HCT116 (cell line): ENCODE measurements at regions not wholly inside any gene's neighbourhood (a gene's known extent, or its start where the extent isn't known, plus 50 kb on each side); places are given as distances from the start of the nearest gene placed in this dataset.
"Not testable (repeated sequence)": the region's sequence is repeated elsewhere in the genome, so short reads cannot be mapped to it uniquely, and the experiment has no call there.

ENCODE experiments used
- ATAC-seq: fragments of 200-7000 bp; cut with Tn5 transposase; 2 replicates; pipeline ENCODE4 v1.9.1; 2020; ENCODE audit warnings: mild to moderate bottlenecking, moderate library complexity
- BruUV-seq: library from RNA; stranded (reverse); fragments of 400-500 nt; replicated peaks from 2 replicates; lab custom pipeline; 2021; lab: Mats Ljungman, UMichigan
- CTCF ChIA-PET: fragments of 300-600 bp; sonication (Branson Sonifier 250); formaldehyde crosslinking; loops from one replicate; lab custom pipeline; 2021; ENCODE audit warnings: antibody characterized with exemption; lab: Charles Lee
- POLR2A ChIA-PET: fragments of 300-600, 350-600 bp; sonication (Branson Sonifier 250); formaldehyde crosslinking; loops from one replicate; lab custom pipeline; 2021; ENCODE audit warnings: antibody characterized with exemption; lab: Charles Lee
- RAD21 ChIA-PET, 2 experiments: fragments of 300-600 bp; sonication (Branson Sonifier 250); formaldehyde crosslinking; loops; one replicate each; lab custom pipeline; 2023; ENCODE audit warnings: low total read pairs in 2 of 2; ENCODE audit not compliant: uncharacterized antibody in 2 of 2, unreplicated experiment in 2 of 2, low non-redundant PET in 1 of 2; lab: Charles Lee
- DNase-seq: peaks from one replicate; pipeline ENCODE4 v3.0.0-alpha.2; 2010; ENCODE audit warnings: low read depth, low spot score
- H2AFZ ChIP-seq: fragments of 200-600 bp; shearing (Covaris generic), sonication (generic); 2 replicates; pipeline ENCODE4 v1.6.1; 2017; ENCODE audit warnings: low read depth, mixed run types, mixed read lengths, antibody characterized with exemption, low read length; ENCODE audit not compliant: poor library complexity, severe bottlenecking
- H3K27ac ChIP-seq: 2 replicates; pipeline ENCODE4 v1.5.1; 2012; ENCODE audit warnings: low read depth, low read length
- H3K27me3 ChIP-seq: fragments of 200-600 bp; sonication (generic); 2 replicates; pipeline ENCODE4 v1.6.1; 2016; ENCODE audit warnings: mixed run types, low read length, mixed read lengths; ENCODE audit not compliant: insufficient read depth
- H3K36me3 ChIP-seq, 2 experiments: fragments of 200-500 bp in 1 of 2; fragments of 200-600 bp in 1 of 2; sonication (Bioruptor generic) in 1 of 2; sonication (generic) in 1 of 2; 2 replicates each; pipeline versions ENCODE4 v1.5.1 to v1.6.1; 2014 to 2016; ENCODE audit warnings: low read length in 2 of 2, inconsistent platforms in 1 of 2, mixed read lengths in 1 of 2, mixed run types in 1 of 2; ENCODE audit not compliant: insufficient read depth in 2 of 2, control insufficient read depth in 1 of 2
- H3K4me1 ChIP-seq, 2 experiments: fragments of 200-600 bp in 1 of 2; sonication (generic) in 1 of 2; 2 replicates each; pipeline versions ENCODE4 v1.5.1 to v1.6.1; 2012 to 2017; ENCODE audit warnings: low read length in 2 of 2, inconsistent platforms in 1 of 2, mild to moderate bottlenecking in 1 of 2, mixed read lengths in 1 of 2, mixed run types in 1 of 2, moderate library complexity in 1 of 2; ENCODE audit not compliant: insufficient read depth in 2 of 2, control insufficient read depth in 1 of 2
- H3K4me2 ChIP-seq: fragments of 200-600 bp; sonication (generic); 2 replicates; pipeline ENCODE4 v1.6.1; 2017; ENCODE audit warnings: mixed run types, low read length, mixed read lengths
- H3K4me3 ChIP-seq, 2 experiments: fragments of 200-600 bp in 1 of 2; sonication (generic) in 1 of 2; replicated peaks in 1 of 2; 2 replicates each; pipeline ENCODE4 v1.5.1; 2011 to 2016; ENCODE audit warnings: low read length in 2 of 2, control low read depth in 1 of 2, low read depth in 1 of 2, mild to moderate bottlenecking in 1 of 2, mixed read lengths in 1 of 2, mixed run types in 1 of 2
- H3K79me2 ChIP-seq: fragments of 200-600 bp; sonication (generic); 2 replicates; pipeline ENCODE4 v1.6.1; 2017; ENCODE audit warnings: mild to moderate bottlenecking, mixed run types, low read length, moderate library complexity, mixed read lengths; ENCODE audit not compliant: insufficient read depth
- H3K9ac ChIP-seq: fragments of 200-600 bp; sonication (generic); 2 replicates; pipeline ENCODE4 v1.6.1; 2016; ENCODE audit warnings: low read length, mixed read lengths
- H3K9me2 ChIP-seq: fragments of 200-600 bp; sonication (generic), shearing (Covaris generic); 2 replicates; pipeline ENCODE4 v1.6.1; 2017; ENCODE audit warnings: mixed run types, mild to moderate bottlenecking, moderate library complexity; ENCODE audit not compliant: insufficient read depth
- H3K9me3 ChIP-seq, 2 experiments: fragments of 200-500 bp in 1 of 2; fragments of 200-600 bp in 1 of 2; sonication (Bioruptor generic) in 1 of 2; sonication (generic) in 1 of 2; 2 replicates each; pipeline ENCODE4 v1.6.1; 2014 to 2017; ENCODE audit warnings: low read length in 2 of 2, mixed read lengths in 2 of 2, inconsistent platforms in 1 of 2, low read depth in 1 of 2, mild to moderate bottlenecking in 1 of 2, mixed run types in 1 of 2, moderate library complexity in 1 of 2; ENCODE audit not compliant: control insufficient read depth in 1 of 2, insufficient read depth in 1 of 2
- H4K20me1 ChIP-seq: fragments of 200-600 bp; sonication (generic), shearing (Covaris generic); 2 replicates; pipeline ENCODE4 v1.6.1; 2017; ENCODE audit warnings: mixed run types, mild to moderate bottlenecking, moderate library complexity; ENCODE audit not compliant: insufficient read depth
- ATF3 ChIP-seq: IDR thresholded peaks from 2 replicates; pipeline ENCODE4 v1.6.1; 2012
- CEBPB ChIP-seq: IDR thresholded peaks from 2 replicates; pipeline ENCODE4 v1.6.1; 2012; ENCODE audit warnings: low read depth
- EGR1 ChIP-seq: IDR thresholded peaks from 2 replicates; pipeline ENCODE4 v1.6.1; 2012; ENCODE audit warnings: low read depth
- EZH2phosphoT487 ChIP-seq: fragments of 200-600 bp; IDR thresholded peaks from 2 replicates; pipeline ENCODE4 v1.6.1; 2018; ENCODE audit warnings: antibody characterized with exemption, borderline replicate concordance
- JUND ChIP-seq: IDR thresholded peaks from 2 replicates; pipeline ENCODE4 v1.6.1; 2012
- POLR2A ChIP-seq: IDR thresholded peaks from 2 replicates; pipeline ENCODE4 v1.7.0; 2011; ENCODE audit warnings: borderline replicate concordance; ENCODE audit not compliant: insufficient read depth, insufficient read length; ENCODE audit errors: extremely low read depth
- SP1 ChIP-seq: IDR thresholded peaks from 2 replicates; pipeline ENCODE4 v1.6.1; 2012; ENCODE audit warnings: low read depth
- SRF ChIP-seq: IDR thresholded peaks from 2 replicates; pipeline ENCODE4 v1.6.1; 2012; ENCODE audit warnings: low read depth
- YY1 ChIP-seq: IDR thresholded peaks from 2 replicates; pipeline ENCODE4 v1.6.1; 2011; ENCODE audit warnings: low read length, low read depth, moderate library complexity, mild to moderate bottlenecking; ENCODE audit not compliant: insufficient replicate concordance; ENCODE audit errors: extremely low read depth
- intact Hi-C: fragments of 100-400 bp; cut with micrococcal nuclease; formaldehyde crosslinking; loops from 2 replicates; pipeline ENCODE4 v1.10.0; 2022
- TF ChIP-seq, protein P1 (sequence below): IDR thresholded peaks from 2 replicates; pipeline ENCODE4 v1.6.1; 2012; ENCODE audit warnings: low read depth
- TF ChIP-seq, protein P2 (sequence below): IDR thresholded peaks from 2 replicates; pipeline ENCODE4 v1.6.1; 2012

DNA sequence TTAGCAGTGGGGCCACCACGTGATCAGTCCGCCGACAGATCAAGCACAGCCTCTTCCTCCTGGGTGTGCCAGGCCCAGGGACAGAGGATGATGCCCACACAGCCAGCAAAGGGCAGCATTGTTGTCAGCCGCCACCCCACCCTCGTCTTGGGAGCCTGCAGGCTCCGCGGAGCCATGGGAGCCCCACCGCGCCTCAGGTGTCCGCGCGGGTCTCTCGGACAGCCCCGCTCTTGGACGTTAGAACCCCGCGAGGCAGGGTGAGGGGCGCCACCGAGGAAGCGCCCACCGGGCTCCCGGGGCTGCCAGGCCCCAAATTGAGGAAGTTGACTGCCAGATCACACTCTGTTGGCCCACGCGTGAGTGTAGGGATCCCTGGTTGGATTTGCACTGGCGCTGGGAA lies 83.9 kb upstream of the MS4A8 start (continued):
- TF ChIP-seq, protein P1, sequence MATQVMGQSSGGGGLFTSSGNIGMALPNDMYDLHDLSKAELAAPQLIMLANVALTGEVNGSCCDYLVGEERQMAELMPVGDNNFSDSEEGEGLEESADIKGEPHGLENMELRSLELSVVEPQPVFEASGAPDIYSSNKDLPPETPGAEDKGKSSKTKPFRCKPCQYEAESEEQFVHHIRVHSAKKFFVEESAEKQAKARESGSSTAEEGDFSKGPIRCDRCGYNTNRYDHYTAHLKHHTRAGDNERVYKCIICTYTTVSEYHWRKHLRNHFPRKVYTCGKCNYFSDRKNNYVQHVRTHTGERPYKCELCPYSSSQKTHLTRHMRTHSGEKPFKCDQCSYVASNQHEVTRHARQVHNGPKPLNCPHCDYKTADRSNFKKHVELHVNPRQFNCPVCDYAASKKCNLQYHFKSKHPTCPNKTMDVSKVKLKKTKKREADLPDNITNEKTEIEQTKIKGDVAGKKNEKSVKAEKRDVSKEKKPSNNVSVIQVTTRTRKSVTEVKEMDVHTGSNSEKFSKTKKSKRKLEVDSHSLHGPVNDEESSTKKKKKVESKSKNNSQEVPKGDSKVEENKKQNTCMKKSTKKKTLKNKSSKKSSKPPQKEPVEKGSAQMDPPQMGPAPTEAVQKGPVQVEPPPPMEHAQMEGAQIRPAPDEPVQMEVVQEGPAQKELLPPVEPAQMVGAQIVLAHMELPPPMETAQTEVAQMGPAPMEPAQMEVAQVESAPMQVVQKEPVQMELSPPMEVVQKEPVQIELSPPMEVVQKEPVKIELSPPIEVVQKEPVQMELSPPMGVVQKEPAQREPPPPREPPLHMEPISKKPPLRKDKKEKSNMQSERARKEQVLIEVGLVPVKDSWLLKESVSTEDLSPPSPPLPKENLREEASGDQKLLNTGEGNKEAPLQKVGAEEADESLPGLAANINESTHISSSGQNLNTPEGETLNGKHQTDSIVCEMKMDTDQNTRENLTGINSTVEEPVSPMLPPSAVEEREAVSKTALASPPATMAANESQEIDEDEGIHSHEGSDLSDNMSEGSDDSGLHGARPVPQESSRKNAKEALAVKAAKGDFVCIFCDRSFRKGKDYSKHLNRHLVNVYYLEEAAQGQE, result no peak
- TF ChIP-seq EZH2phosphoT487 (no peak), CEBPB (no peak), JUND (no peak), POLR2A (no peak), YY1 (no peak), EGR1 (no peak), SRF (no peak), ATF3 (no peak), SP1 (no peak)
- TF ChIP-seq, protein P2, sequence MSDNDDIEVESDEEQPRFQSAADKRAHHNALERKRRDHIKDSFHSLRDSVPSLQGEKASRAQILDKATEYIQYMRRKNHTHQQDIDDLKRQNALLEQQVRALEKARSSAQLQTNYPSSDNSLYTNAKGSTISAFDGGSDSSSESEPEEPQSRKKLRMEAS, result no peak
- TF ChIP-seq, all 23 proteins: peak for 0

DNA sequence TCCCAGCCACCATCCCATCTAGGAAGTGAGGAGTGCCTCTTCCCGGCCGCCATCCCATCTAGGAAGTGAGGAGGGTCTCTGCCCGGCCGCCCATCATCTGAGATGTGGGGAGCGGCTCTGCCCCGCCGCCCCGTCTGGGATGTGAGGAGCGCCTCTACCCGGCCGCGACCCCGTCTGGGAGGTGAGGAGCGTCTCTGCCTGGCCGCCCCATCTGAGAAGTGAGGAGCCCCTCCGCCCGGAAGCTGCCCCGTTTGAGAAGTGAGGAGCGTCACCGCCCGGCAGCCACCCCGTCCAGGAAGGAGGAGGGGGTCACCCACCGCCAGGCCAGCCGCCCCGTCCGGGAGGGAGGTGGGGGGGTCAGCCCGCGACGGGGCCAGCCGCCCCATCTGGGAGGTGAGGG lies 77.5 kb upstream of the MS4A8 start:
- H3K9me3 ChIP-seq, DNase-seq, H3K9me2 ChIP-seq, H3K4me3 ChIP-seq, POLR2A ChIA-PET, CTCF ChIA-PET, H4K20me1 ChIP-seq, intact Hi-C loops, H2AFZ ChIP-seq, ATAC-seq, H3K27me3 ChIP-seq, H3K79me2 ChIP-seq, H3K36me3 ChIP-seq, RAD21 ChIA-PET, H3K4me2 ChIP-seq, BruUV-seq, H3K9ac ChIP-seq, H3K4me1 ChIP-seq, H3K27ac ChIP-seq: not testable (repeated sequence)

- H3K9me2 ChIP-seq, DNase-seq, intact Hi-C loops: not testable (repeated sequence)
These were observed 76.6 kb upstream of the MS4A8 start for GRCh38 chr11:60622776-60623175.

More at GRCh38 chr11:60622776-60623175, 76.6 kb upstream of the MS4A8 start:
- H4K20me1 ChIP-seq, BruUV-seq, H3K9me3 ChIP-seq, POLR2A ChIA-PET, H3K4me3 ChIP-seq, H3K79me2 ChIP-seq, H2AFZ ChIP-seq, H3K4me1 ChIP-seq, H3K27ac ChIP-seq, H3K27me3 ChIP-seq, H3K9ac ChIP-seq, RAD21 ChIA-PET, CTCF ChIA-PET, H3K36me3 ChIP-seq, ATAC-seq, H3K4me2 ChIP-seq: not testable (repeated sequence)
